Putamen (tissue), 1 donor: ENCODE measurements at regions not wholly inside any gene's neighbourhood (a gene's known extent, or its start where the extent isn't known, plus 50 kb on each side); places are given as distances from the start of the nearest gene placed in this dataset.

ENCODE experiments used
- DNase-seq: peaks from one replicate; pipeline ENCODE4 v3.0.0-alpha.2; 2016; ENCODE audit warnings: low spot score

DNA sequence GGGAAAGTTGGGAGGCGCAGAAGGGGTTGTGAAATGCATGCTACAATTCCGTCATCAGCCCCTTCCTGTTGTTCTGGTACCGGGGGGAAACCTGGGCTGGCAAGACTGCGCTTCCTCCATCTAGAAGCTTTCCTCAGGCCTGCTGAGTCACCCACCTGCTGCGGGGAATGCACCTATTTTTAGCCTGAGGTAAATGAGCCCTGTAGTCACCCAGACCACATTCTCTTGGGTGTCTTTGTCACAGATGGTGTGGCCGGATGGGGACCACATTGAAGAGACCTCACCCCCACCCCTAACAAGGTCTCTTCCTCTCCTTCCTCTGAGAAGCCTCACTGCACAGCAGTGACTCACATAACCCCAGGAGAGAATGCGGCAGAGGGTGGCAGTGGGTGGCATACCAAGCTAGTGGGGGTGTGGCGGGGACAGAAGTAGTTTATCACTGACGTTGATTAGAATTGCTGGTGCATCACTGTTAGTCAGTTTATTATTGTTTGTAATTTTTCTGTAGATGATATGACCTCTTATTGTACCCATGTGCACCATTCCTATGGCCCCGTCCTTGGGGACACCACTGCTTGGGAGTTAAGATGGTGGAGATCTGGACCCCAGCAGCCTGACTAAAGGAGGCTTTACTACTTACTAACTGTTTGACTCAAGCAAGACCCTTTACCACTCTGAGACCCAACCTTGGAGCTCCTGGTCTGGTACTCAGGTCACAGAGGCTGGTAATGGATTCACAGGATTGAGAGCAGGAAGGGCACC is 83.0 kb upstream of the DUSP5 start:
- peak; percentile 67 for DNase-seq

DNA sequence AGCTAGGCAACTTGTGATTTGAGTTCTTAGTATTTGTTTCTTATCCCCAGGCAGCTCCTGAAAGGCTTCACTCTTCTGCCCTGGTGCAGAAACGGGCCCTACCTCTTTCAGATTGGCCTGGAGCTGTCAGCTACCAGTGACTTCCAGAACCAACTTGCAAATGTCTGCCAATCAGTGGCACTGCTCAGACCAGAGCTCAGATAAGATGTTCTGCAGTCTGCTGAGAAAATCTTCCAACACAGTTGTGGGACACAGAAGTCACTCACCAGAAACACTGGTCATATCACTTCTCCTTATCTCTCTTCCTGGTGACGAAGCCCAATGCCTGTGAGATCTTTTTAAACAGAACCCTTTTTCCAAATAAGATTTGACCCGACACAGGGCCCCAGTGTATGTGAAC is 81.9 kb upstream of the DUSP5 start:
- DNase-seq = no peak

DNA sequence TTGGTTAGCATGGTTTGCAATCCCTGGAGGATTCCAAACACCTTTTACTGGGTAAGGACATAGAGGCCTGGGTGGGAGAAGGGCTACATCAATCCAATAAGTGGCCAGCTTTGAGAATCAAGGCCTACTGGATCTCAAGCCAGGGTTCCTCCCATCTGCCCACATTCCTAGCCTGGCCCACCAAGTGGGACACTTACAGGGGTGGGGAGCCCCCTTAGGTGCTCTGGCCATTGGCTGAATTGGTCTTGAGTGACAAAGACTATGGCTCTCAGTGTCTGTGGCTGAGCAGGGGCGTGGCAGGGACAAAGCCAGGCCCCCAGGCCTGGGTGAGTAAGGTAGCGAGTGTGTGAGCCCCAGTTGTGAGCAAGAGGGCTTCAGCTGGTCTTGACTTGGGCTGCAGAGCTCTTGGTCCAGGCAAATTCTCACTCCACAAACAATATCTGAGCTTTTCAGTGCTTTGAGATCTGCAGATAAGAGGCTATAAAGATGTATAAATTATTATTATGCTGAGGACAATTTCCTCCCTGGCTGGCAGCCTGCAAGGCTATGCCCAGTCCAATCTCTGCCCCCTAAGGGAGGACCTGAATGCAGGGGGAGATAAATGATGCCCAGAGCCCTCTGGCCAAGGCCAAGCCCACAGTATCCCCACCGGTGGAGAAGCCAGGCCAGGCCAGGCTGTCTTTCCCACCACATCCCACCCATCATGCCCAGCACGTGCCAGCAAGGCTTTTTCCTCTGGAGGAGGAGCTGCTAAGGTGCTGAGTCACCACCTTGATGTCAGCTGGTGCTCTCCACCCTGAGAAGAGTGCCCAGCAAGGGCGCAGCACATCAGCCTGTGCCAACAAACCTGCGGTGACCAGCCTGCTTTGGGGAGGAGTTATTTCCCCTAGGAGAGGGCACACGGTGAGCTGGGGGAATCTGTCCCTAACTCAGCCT is 80.7 kb upstream of the DUSP5 start:
- no peak for DNase-seq

DNA sequence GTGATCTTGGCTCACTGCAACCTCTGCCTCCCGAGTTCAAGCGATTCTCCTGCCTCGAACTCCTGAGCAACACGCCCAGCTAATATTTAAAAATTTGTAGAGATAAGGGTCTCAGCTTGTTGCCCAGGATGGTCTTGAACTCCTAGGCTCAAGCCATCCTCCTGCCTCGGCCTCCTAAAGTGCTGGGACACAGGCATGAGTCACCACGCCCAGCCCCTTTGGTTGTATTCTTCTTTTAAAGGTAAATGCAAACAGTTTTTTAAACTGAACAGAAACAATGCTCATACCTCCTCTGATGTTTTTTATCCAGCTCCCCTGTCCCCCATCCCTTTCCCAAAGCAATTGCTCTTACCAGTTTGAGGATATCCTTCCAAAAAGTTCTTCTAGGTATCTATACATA is 79.5 kb upstream of the DUSP5 start:
- DNase-seq = no peak

DNA sequence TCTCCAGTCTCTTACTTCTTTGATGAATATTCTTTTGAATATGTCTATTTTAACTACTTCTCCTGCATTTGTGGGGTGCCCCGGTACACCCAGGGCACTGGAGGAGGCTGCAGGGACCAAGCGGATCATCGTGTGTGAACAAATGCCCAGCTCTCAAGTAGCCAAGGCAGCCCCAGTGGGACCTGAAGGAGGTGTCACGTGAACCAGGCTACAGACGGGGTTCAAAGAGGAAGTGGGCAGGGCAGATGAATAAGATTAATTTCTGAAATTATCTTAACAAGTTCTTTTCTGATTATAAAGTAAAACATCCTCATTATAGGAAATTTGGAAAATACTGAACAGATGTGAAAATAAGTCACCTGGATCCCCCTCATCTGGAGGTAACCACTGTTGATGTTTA is 78.4 kb upstream of the DUSP5 start:
- DNase-seq = no peak

DNA sequence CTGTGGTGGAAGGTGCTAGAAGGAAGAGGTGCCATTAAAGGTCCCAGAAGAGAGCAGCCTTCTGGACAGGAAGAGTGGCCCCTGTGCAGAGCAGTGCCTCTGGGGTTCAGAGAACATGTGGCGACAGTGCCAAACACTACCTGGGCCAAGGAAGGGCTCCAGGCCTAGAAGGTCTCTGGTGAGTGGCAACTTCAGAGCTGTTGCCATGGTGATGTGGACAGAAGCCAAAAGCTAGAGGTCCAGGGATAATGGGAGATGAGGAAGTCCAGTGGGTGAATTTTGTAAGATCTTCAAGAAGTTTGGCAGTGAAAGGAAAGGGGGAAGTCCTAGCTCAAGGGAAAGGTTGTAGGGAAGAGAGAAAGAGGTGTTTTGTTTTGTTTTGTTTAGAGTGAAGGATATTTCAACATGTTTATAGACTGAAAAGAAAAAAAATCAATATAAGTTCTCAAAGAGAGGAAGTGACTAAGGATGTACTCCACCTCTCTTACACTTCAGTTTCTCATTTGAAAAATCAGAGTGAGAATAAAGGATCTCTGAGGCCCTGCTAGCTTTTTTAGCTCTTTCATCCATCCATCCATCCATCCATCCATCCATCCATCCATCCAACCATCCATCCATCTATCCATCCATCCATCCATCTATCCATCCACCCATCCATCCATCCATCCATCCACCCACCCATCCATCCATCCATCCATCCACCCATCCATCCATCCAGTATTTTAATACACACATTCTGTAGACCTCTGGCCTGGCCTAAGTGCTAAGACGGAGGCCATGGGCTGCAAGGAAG is 77.1 kb upstream of the DUSP5 start:
- no peak for DNase-seq

DNA sequence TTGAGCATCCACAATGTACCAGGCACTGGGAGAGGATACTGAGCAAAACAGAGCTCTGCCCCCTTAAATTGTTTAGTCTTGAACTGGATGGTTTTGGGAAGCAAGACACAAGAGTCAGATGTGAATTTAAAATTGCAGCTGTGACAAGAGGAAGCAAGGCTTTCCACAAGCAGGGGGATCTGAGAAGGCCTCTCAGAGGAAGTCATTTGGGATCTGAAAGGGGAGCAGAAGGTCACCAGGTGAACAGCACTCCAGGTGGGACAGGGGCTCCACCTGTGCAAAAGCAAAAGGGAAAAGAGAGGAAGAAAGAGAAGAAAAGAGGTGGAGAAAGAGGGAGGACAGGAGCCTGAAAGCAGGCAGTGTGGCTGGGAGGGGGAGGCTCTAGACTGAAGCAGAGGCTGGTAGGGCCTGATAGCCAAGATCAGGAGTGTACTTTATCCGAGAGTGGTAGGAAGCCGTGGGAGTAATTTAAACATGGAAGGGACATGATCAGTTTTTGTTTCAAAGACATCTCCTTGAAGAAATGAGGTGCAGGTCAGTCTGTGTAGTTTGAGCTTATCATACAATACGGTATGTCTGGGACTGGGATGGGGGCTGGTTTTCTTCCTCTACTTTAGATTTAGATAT is 76.1 kb upstream of the DUSP5 start:
- no peak for DNase-seq

DNA sequence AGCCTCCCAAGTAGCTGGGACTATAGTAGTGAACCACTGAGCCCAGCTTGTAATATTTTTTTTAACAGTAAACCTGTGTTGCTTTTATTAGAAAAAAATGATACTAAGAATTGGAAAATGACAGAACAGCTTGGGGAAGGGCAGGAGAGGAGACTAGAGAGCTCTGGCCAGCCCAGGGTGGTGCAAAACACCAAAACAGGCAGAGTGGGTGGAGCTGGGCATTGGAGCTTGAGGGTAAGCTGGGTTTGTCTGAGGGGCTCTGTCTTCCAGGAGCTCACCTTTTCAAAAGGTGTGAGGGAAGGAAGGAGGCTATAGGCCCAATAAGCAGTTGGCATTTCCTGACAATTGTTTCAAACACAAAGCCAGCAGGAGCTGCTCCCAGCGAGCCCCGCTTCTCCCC is 75.2 kb upstream of the DUSP5 start:
- DNase-seq = no peak

DNA sequence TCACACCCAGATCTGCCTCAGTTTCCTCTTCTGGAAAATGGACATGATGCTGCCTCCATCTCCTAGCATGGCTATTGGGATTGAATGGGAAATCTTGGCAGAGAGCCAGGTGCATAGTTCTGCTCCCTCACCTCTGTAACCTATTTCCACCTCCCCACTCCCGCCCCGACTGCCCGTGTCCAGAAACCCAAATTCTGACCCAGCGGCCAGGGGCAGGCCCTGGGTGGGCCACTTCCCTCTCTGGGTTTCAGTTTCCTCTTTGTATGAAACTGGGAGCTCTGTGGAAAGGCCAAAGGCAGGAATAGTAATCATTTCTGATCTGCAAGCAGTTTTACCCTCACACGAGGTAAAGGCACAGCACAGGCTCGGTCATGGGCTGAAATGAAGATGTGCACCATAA is 74.1 kb upstream of the DUSP5 start:
- DNase-seq = no peak

DNA sequence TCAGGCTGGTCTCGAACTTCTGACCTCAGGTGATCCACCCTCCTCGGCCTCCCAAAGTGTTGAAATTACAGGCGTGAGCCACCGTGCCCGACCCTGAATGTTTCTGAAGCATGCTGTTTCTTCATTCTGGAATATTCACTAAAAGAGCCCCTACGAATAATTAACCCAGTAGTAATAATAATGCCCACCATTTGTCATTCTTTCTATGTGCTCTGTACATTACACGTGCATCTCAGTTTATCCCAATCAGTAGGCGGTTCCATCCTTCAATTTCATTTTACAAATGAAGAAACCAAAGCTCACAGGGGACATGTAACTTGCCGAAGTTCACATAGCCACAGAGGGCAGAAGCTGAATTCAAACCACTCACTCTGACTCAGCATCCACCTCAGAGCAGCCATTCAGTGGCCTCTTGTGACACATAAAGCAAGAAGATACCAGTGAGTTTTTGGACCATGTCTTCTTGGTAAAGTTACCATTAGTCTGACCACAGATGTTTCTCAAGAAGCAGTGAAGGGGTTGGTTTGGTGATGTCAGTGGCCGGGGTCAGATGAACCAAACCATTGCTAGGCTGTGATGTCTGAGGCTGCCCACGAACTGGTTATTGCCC is 71.9 kb upstream of the DUSP5 start:
- no peak for DNase-seq

DNA sequence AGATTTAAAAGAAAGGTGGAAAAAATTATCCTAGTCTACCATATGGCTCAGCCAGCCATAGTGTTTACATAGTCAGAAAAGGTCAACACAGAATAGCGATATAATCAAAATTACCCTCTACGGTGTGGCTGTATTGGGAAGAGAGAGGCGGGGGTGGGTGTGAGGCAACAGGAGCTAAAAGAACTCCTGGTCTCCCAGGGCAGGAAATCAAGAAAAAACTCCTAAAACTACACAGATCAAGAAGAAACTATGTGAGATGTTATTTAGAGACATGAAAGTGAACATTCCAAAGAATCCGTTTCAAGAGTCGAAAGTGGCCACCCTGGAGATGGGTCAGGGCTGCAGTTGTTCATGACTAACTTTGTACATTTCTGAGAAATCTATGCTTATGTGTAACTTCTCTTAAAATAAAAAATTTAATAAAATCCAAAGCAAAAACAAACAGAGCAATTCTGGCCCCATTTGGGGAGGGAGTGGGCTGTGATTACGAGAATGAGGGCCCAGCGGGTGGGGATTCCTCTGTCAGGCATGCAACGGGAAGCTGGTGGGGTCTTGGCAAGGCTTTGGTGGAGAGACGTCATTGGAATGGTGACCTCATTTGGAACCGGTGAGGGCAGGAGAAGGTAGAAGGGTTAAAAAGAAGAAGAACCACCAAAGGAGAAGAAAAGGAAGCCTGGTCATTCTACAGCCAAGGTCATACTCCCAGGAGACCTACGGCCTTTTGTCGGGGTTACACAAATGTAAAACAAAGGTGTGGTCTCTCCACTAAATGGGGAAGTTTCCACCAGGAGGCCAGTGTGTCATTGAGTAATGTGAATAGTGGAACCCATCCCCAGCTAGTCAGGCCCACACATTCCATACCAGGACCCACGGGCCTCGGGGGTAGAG is 71.2 kb upstream of the DUSP5 start:
- no peak for DNase-seq

DNA sequence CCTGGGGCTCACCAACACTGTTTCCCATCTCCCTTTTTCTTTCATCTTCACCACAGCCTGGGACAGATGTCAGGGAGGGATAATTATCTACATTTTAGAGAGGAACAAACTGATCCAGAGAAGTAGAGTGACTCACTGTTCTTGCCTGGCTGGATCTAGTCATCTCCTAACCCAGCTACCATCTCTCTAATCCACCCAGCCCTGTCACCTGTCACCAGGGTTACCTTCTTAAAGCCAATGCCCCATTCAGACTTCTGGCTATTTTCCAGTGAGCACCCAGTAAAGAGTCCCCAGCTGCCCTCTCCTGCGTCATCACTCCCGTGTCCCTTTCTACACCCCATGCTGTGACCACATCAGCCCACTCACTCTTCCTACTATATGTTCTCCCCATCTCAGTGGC is 68.4 kb upstream of the DUSP5 start:
- DNase-seq = no peak

DNA sequence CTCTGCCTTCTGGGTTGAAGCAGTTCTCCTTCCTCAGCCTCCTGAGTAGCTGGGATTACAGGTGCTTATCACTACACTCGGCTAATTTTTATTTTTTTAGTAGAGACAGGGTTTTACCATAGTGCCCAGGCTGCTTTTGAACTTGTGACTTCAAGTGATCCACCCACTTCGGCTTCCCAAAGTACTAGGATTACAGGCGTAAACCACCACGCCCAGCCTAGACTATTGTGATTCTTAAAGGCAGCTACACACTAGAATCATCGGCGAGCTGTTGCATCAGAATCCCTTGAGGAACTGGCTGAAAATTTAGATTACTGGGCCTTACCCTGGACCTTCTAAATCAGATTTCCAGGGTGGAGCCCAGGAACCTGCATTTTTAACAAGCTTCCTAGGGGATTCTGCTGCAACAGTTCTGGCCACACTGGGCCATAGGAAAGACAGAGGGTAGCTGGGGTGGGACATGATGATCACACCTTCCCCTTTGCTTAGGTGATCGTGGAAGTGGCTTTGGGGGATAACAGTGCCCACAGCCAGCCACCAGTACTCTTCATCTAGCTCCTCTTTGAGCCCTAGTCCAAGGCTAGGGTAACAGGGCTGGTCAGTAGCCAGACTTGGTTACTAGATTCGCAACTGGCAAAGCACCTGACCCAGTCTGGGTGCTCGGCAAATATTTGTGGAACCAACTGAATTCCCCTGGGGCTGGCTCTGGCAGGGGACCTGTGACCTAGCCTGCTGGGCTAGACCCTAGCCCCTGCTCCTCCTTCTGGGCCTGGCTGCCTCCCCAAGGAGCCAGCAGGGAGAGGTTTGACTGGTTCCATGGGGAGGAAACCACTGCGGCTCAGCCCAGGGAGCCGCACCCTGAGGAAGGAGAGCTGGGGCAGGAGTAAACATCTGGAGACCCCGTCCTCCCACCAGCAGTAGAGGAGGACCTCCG is 67.1 kb upstream of the DUSP5 start:
- no peak for DNase-seq

DNA sequence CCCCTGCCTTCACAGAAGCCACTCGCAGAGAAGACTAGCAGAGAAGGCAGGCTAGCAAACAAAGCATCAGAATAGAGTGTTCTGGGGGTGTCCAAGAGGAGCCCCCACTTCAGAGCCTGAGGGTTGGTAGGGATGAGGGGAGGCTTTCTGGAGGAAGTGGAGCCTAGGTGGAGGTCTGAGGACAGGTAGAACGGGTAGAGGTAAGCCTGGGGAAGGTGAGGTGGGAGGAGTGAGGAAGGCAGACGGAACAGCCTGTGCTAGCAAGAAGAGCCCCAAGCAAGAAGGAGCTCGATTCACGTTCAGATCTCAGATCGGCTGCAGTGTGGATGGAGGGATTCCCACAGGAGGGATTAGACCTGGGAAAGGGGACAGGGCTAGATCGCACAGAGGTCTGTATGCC is 66.0 kb upstream of the DUSP5 start:
- DNase-seq = no peak

DNA sequence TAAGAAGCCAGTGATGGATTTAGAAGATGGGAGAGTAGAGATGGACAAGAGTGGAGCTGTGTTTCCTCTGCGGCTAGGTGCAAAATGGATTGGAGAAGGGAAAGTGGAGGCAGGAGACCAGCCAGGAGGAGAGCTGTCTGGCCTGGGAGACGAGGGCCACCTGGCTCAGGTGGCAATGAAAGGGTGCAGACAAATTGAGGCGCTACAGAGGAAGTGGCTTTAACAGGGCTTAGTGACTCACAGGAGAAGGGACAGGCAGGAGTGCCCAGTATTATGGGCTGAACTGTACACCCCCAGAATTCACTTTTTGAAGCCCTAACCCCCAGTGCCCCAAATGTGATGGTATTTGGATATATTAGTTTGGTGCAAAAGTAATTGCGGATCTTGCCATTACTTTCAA is 65.6 kb upstream of the DUSP5 start:
- no peak for DNase-seq

DNA sequence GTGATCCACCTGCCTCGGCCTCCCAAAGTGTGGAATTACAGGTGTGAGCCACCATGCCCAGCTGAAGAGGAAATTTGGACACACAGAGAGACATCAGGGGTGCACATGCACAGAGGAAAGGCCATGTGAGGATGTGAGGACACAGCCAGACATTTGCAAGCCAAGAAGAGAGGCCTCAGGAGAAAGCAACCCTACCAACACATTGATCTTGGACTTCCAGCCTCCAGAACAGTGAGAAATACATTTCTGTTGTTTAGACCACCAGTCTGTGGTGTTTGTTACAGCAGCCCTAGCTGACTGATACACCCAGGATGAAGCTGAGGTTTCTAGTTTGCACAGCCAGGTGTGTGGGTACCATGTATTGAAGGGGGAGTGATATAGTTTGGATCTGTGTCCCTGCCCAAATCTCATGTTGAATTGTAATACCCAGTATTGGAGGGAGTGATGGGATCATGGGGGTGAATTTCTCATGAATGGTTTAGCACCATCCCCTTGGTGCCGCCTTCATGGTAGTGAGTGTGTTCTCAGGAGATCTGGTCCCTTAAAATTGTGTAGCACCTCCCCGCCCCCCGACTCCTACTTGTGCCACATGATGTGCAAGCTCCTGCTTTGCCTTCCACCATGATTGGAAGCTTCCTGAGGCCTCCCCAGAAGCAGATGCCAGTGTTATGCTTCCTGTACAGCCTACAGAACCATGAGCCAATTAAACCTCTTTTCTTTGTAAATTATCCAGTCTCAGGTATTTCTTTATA is 64.7 kb upstream of the DUSP5 start:
- DNase-seq = no peak

DNA sequence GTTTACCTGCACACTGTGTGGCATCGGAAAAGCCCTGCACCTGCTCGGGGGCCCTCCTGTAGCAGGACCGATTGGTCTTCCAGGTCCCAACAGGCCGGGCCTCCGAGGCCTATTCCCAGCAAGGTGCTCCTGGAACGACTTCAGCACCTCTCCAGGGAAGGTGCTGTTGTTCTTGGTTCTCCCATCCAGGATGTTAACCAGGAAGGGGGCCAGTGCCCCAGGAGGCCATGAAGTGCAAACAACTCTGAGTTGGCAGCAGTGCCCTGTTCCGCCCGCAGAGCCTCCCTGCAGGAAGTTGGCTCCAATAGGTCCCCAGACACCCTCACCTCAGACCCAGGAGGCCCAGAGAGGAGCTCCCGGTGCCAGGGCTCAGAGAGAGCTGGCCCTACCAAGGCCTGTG is 64.0 kb upstream of the DUSP5 start:
- no peak for DNase-seq

DNA sequence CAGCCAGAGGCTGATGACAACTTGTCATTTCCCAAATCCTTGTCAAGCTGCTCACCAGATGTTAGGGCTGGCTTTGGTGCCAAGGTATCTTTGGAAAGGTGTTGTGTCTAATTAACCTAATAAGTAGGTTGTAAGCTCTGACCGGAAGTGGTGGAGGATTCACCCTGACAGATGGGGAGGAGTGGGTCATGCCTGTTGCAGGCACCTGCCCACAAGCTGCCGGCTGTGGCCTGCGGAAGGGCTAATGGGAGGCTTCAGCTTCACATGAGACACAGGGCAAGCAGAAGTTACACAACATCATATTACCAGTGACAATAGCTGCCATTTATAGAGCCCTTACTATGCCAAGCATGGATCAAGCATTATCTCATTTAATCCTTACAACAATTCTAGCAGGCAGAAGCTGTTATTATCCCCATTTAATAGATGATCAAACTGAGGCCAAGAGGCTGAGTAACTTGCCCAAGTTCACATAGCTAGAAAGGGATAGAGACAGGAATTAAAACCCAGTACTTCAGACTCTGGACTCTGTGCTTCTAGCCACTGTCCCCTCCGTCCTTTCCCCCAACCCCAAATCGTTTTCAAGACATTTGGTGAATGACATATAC is 63.1 kb upstream of the DUSP5 start:
- no peak for DNase-seq
